Stomach (tissue), 8 donors: ENCODE measurements at regions not wholly inside any gene's neighbourhood (a gene's known extent, or its start where the extent isn't known, plus 50 kb on each side); places are given as distances from the start of the nearest gene placed in this dataset.
"Not testable (repeated sequence)": the region's sequence is repeated elsewhere in the genome, so short reads cannot be mapped to it uniquely, and the experiment has no call there.

Experiments used
- DNase-seq, 2 donors: peaks; one replicate each; pipeline versions ENCODE4 v3.0.0 to v3.0.0-alpha.2; 2013 to 2019
- H3K27ac ChIP-seq, 5 donors: fragments of 200-600 bp in 4 of 5; sonication (generic) in 4 of 5; one replicate each; pipeline ENCODE4 v1.5.1; 2013 to 2019; ENCODE audit warnings: mild to moderate bottlenecking in 1 of 5, moderate library complexity in 1 of 5
- H3K27me3 ChIP-seq, 3 donors: fragments of 200-600 bp; sonication (generic); one replicate each; pipeline ENCODE4 v1.5.1; 2017 to 2019; ENCODE audit warnings: mixed run types in 1 of 3
- H3K36me3 ChIP-seq, 4 donors: fragments of 200-600 bp; sonication (generic); 1 replicate in 3 of 4; 2 replicates in 1 of 4; pipeline ENCODE4 v1.5.1; 2016 to 2019
- H3K4me1 ChIP-seq, 4 donors: fragments of 200-600 bp; sonication (generic); one replicate each; pipeline ENCODE4 v1.5.1; 2016 to 2019
- H3K4me3 ChIP-seq, 4 donors: fragments of 200-600 bp; sonication (generic) in 3 of 4; one replicate each; pipeline ENCODE4 v1.5.1; 2016 to 2019; ENCODE audit warnings: mild to moderate bottlenecking in 1 of 4
- H3K9me3 ChIP-seq, 4 donors: fragments of 200-600 bp; sonication (generic); one replicate each; pipeline ENCODE4 v1.5.1; 2016 to 2019
- CTCF ChIP-seq, 7 experiments: fragments of 450-650 bp in 4 of 7; fragments of 200-600 bp in 3 of 7; sonication (generic) in 3 of 7; IDR thresholded peaks; one replicate each; pipeline ENCODE4 v1.5.1; 2016 to 2019; ENCODE audit warnings: antibody characterized with exemption in 7 of 7, control low read depth in 2 of 7, mild to moderate bottlenecking in 1 of 7
- EP300 ChIP-seq: sonication (generic); formaldehyde crosslinking; IDR thresholded peaks from one replicate; pipeline ENCODE4 v1.6.1; 2017; ENCODE audit warnings: antibody characterized with exemption
- POLR2A ChIP-seq, 4 donors: fragments of 450-650 bp; IDR thresholded peaks; one replicate each; pipeline ENCODE4 v1.6.1; 2016; ENCODE audit warnings: antibody characterized with exemption in 4 of 4, control low read depth in 2 of 4, mild to moderate bottlenecking in 1 of 4, moderate library complexity in 1 of 4
- POLR2AphosphoS5 ChIP-seq, 3 donors: sonication (generic); formaldehyde crosslinking; IDR thresholded peaks; one replicate each; pipeline ENCODE4 v1.6.1; 2016; ENCODE audit warnings: antibody characterized with exemption in 3 of 3
- whole genome bisulfite sequencing, 5 donors: extraction: QIAGEN DNeasy Blood & Tissue Kit in 3 of 5; methylation state at CpG; one replicate each; pipeline versions ENCODE4 v1.1.5 to v1.1.7; 2013 to 2018; 5-methylcytosine and 5-hydroxymethylcytosine counted together
- intact Hi-C: fragments of 100-400 bp; cut with DNase I; formaldehyde crosslinking; loops from one replicate; pipeline ENCODE4 v1.15.1; 2023; ENCODE audit warnings: low total_unique reads
- donor health status: healthy with polysubstance abuse.
- donor health status: Bipolar disorder and iron deficiency.
- donor health status: healthy.

GRCh38 chr2:242098034-242098433 is 228.5 kb downstream of the RTP5 start:
- Histone ChIP-seq H3K27ac (no peak overlapping the region), H3K4me3 (no peak overlapping the region), H3K27me3 (no peaks in the 10 kb centered on the region), H3K9me3 (no peaks in the 10 kb centered on the region), H3K36me3 (peaks cover 0 to 34% (median 32%) of the 10 kb centered on the region in 4 donors), H3K4me1 (peaks cover 0 to 12% (median 3%) of the 10 kb centered on the region in 4 donors)
- 50 to 81% (median 60%) methylated on average over 1 of the region's 1 CpG for WGBS, 5 donors
- no peak for TF ChIP-seq POLR2AphosphoS5 (IDR thresholded peaks at IDR 0.05)
- TF ChIP-seq POLR2A (IDR thresholded peaks at IDR 0.05), result no peak
- TF ChIP-seq CTCF (IDR thresholded peaks at IDR 0.05), result no peak
- TF ChIP-seq EP300, result no peak
- intact Hi-C loops, result no loop called here
- DNase-seq, result no peak

- TF ChIP-seq POLR2AphosphoS5 (IDR thresholded peaks at IDR 0.05) (no peak), EP300 (no peak), POLR2A (IDR thresholded peaks at IDR 0.05) (no peak), CTCF (IDR thresholded peaks at IDR 0.05) (no peak)
- intact Hi-C loops, result no loop called here
- 74 to 89% (median 84%) methylated on average over 7 of the region's 7 CpGs for WGBS, 5 donors
- H3K27ac ChIP-seq, result no peak overlapping the region
- DNase-seq, result no peak
- peaks cover 0 to 36% (median 33%) of the 10 kb centered on the region in 4 donors for H3K36me3 ChIP-seq
- no peaks in the 10 kb centered on the region for H3K27me3 ChIP-seq
- H3K4me1 ChIP-seq, result peaks cover 0 to 11% (median 3%) of the 10 kb centered on the region in 4 donors
- no peak overlapping the region for H3K4me3 ChIP-seq
- no peaks in the 10 kb centered on the region for H3K9me3 ChIP-seq
Measured at GRCh38 chr2:242098445-242099128, 229.1 kb downstream of the RTP5 start.

DNA sequence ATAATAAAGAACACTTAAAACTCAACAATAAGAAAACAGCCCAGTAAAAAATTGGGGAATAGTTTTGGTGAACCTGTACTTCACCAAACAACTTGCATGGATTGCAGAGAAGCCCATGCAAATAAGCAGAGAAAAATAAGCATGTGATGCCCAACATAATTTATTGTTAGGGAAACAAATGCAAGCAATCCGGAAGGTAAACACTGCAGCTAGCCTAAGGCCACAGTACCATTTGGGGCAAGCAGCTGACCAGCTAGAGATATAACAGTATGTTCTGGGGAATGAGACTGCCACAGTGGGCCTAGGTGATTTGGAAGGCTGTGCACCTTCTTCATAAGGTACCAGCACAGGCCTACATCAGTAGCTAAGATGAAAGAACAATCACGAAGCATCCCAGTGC is 233.6 kb downstream of the RTP5 start:
- H3K9me3 ChIP-seq, H3K4me1 ChIP-seq, H3K27ac ChIP-seq, H3K27me3 ChIP-seq, intact Hi-C loops, DNase-seq, H3K4me3 ChIP-seq: not testable (repeated sequence)
- WGBS, 5 donors, result 29 to 68% (median 44%) methylated on average over 2 of the region's 2 CpGs
- peaks cover 0 to 26% (median 19%) of the 10 kb centered on the region in 4 donors for H3K36me3 ChIP-seq

- H3K4me3 ChIP-seq, H3K27me3 ChIP-seq, intact Hi-C loops, DNase-seq, H3K9me3 ChIP-seq, H3K4me1 ChIP-seq, H3K27ac ChIP-seq: not testable (repeated sequence)
- peaks cover 0 to 19% (median 13%) of the 10 kb centered on the region in 4 donors for H3K36me3 ChIP-seq
- WGBS, 5 donors, result 86 to 91% (median 90%) methylated on average over 7 of the region's 7 CpGs
Measured at GRCh38 chr2:242104202-242104956, 234.8 kb downstream of the RTP5 start.

DNA sequence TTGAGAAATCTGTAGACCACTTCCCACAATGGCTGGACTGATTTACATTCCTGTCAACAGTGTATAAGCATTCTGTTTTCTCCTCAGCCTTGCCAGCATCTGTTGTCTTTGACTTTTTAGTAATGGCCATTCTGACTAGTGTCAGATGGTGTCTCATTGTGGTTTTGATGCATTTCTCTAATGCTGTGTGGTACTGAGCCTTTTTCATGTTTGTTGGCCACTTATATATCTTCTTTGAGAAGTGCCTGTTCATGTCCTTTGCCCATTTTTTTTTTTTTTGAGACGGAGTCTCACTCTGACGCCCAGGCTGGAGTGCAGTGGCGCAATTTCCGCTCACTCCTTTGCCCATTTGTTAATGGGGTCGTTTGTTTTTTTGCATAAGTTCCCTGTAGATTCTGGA is 237.5 kb downstream of the RTP5 start:
- DNase-seq, H3K27ac ChIP-seq, H3K9me3 ChIP-seq, H3K27me3 ChIP-seq, intact Hi-C loops, H3K4me3 ChIP-seq, H3K4me1 ChIP-seq: not testable (repeated sequence)
- H3K36me3 ChIP-seq, result peaks cover 0 to 15% (median 9%) of the 10 kb centered on the region in 4 donors
- WGBS, 5 donors, result 79 to 96% (median 90%) methylated on average over 5 of the region's 5 CpGs

GRCh38 chr2:242108797-242109500 is 239.4 kb downstream of the RTP5 start:
- intact Hi-C loops, H3K4me3 ChIP-seq, H3K9me3 ChIP-seq, H3K27ac ChIP-seq, DNase-seq, H3K4me1 ChIP-seq, H3K27me3 ChIP-seq: not testable (repeated sequence)
- 33 to 64% (median 42%) methylated on average over 1 to 2 of the region's 2 CpGs for WGBS, 5 donors
- peaks cover 0 to 15% (median 5%) of the 10 kb centered on the region in 4 donors for H3K36me3 ChIP-seq

DNA sequence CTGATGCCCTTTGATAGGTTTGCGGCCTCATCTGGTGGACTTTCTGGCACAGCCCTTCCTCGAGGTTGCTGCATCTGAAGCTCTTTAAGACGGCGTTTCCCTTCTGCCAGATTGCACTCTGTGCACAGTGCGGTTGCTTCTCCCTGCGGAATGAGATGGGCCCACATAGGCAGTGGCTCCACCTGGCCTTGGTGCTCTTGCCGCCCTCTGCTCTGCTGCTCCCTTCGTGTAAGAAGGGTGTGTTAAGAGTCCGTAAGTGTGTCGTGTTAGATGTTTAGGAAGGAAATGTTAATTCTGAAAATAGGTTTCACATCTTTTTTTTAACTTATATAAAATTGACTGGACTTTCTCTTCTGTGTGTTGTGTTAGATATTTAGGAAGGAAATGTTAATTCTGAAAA is 240.3 kb downstream of the RTP5 start:
- intact Hi-C loops, H3K4me3 ChIP-seq, DNase-seq, H3K4me1 ChIP-seq, H3K9me3 ChIP-seq, H3K27me3 ChIP-seq, H3K27ac ChIP-seq: not testable (repeated sequence)
- peaks cover 0 to 11% (median 4%) of the 10 kb centered on the region in 4 donors for H3K36me3 ChIP-seq
- WGBS, 5 donors, result 64 to 71% (median 66%) methylated on average over 7 to 9 of the region's 10 CpGs

DNA sequence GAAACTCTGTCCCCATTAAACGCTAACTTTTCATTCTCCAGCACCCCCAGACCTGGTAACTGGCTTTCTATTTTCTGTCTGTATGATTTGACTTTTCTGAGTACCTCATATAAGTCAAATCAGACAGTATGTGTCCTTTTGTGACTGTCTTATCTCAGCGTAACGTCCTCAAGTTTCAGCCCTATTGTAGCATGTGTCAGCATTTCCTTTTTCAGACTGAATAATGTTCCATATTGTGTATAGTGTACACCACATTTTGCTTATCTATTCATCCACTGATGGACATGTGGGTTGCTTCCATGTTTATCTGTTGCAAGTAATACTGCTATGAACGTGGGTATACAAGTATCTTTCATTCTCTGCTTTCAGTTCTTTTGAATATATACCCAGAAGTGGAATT is 242.4 kb downstream of the RTP5 start:
- H3K27ac ChIP-seq, H3K4me1 ChIP-seq, H3K36me3 ChIP-seq, H3K4me3 ChIP-seq, intact Hi-C loops, DNase-seq, H3K27me3 ChIP-seq, H3K9me3 ChIP-seq: not testable (repeated sequence)
- 80 to 96% (median 90%) methylated on average over 2 to 4 of the region's 4 CpGs for WGBS, 5 donors

- DNase-seq, H3K36me3 ChIP-seq, intact Hi-C loops, H3K4me1 ChIP-seq, H3K9me3 ChIP-seq, H3K4me3 ChIP-seq, H3K27me3 ChIP-seq, H3K27ac ChIP-seq: not testable (repeated sequence)
- WGBS, 5 donors, result 46 to 80% (median 57%) methylated on average over 2 to 3 of the region's 3 CpGs
Measured at GRCh38 chr2:242113492-242113891, 244.0 kb downstream of the RTP5 start.
